22Rv1 (cell line): ENCODE measurements at regions not wholly inside any gene's neighbourhood (a gene's known extent, or its start where the extent isn't known, plus 50 kb on each side); places are given as distances from the start of the nearest gene placed in this dataset.

ENCODE experiments used
- H3K27ac ChIP-seq: fragments of 450-650 bp; 2 replicates; pipeline ENCODE4 v1.5.1; 2017
- CTCF ChIP-seq: fragments of 450-650 bp; IDR thresholded peaks from 2 replicates; pipeline ENCODE4 v1.5.1; 2017; ENCODE audit warnings: mild to moderate bottlenecking
- ZFX ChIP-seq: fragments of 450-650 bp; IDR thresholded peaks from 2 replicates; pipeline ENCODE4 v1.6.1; 2017; ENCODE audit warnings: antibody characterized with exemption, borderline replicate concordance

GRCh38 chr6:169156108-169156792 is 97.4 kb downstream of the THBS2 start:
- no peak overlapping the region for H3K27ac ChIP-seq
- no peak for TF ChIP-seq ZFX
- TF ChIP-seq CTCF = no peak

- H3K27ac ChIP-seq = no peak overlapping the region
- TF ChIP-seq CTCF = no peak
- no peak for TF ChIP-seq ZFX
Observed at GRCh38 chr6:169155481-169155880, 98.2 kb downstream of the THBS2 start.

GRCh38 chr6:169153401-169153800 is 100.2 kb downstream of the THBS2 start:
- no peak for TF ChIP-seq ZFX
- H3K27ac ChIP-seq = no peak overlapping the region

GRCh38 chr6:169146521-169146920 is 107.1 kb downstream of the THBS2 start:
- no peak overlapping the region for H3K27ac ChIP-seq
- TF ChIP-seq ZFX = no peak
- no peak for TF ChIP-seq CTCF

- TF ChIP-seq ZFX (no peak), CTCF (no peak)
- H3K27ac ChIP-seq = no peak overlapping the region
Observed at GRCh38 chr6:169145991-169146501, 107.6 kb downstream of the THBS2 start.

- no peak overlapping the region for H3K27ac ChIP-seq
Observed at GRCh38 chr6:169145496-169145895, 108.2 kb downstream of the THBS2 start.

GRCh38 chr6:169144356-169144755 is 109.3 kb downstream of the THBS2 start:
- TF ChIP-seq ZFX (no peak), CTCF (no peak)
- no peak overlapping the region for H3K27ac ChIP-seq

More at GRCh38 chr6:169145496-169145895, 108.2 kb downstream of the THBS2 start:
- TF ChIP-seq CTCF (no peak), ZFX (no peak)

- H3K27ac ChIP-seq = no peak overlapping the region
- TF ChIP-seq ZFX = no peak
Observed at GRCh38 chr6:169142538-169142844, 111.2 kb downstream of the THBS2 start.
